Mammary epithelial cell (primary cell): ENCODE measurements at regions not wholly inside any gene's neighbourhood (a gene's known extent, or its start where the extent isn't known, plus 50 kb on each side); places are given as distances from the start of the nearest gene placed in this dataset.

Experiments
- CTCF ChIP-seq, 2 donors: IDR thresholded peaks in 1 of 2; conservative IDR thresholded peaks in 1 of 2; 2 replicates each; pipeline ENCODE4 v1.5.1; 2011 to 2012; ENCODE audit warnings: inconsistent platforms in 2 of 2, low read length in 2 of 2, mild to moderate bottlenecking in 2 of 2, control low read depth in 1 of 2, low read depth in 1 of 2; ENCODE audit not compliant: insufficient read depth in 1 of 2; ENCODE audit errors: extremely low read depth in 1 of 2
- EZH2 ChIP-seq: IDR thresholded peaks from 2 replicates; pipeline ENCODE4 v1.6.1; 2012; ENCODE audit warnings: low read length, inconsistent platforms, borderline replicate concordance

GRCh38 chr5:128703322-128703721 is 165.3 kb upstream of the FBN2 start:
- TF ChIP-seq CTCF (conservative IDR thresholded peaks at IDR 0.05 in 1 of 2, IDR thresholded peaks at IDR 0.05 in 1 of 2; ENCODE audit: extremely low read depth in 1 of 2, insufficient read depth in 1 of 2, low read depth in 1 of 2, low read length in 2 of 2), result no peak
- no peak for TF ChIP-seq EZH2
